ENCODE measurements at regions not wholly inside any gene's neighbourhood (a gene's known extent, or its start where the extent isn't known, plus 50 kb on each side); places are given as distances from the start of the nearest gene placed in this dataset.
"Not testable (repeated sequence)": the region's sequence is repeated elsewhere in the genome, so short reads cannot be mapped to it uniquely, and the experiment has no call there.

GRCh38 chr14:83638748-83639504 is 1891.0 kb upstream of the FLRT2 start:
- Mint-ChIP-seq H3K27ac (no peak overlapping the region), H3K4me1 (no peaks in the 10 kb centered on the region), H3K27me3 (no peaks in the 10 kb centered on the region), H3K9me3 (peaks cover 7 to 9% of the 10 kb centered on the region in 2 donors), H3K36me3 (no peaks in the 10 kb centered on the region), H3K4me3 (no peak overlapping the region)
- ATAC-seq (replicated peaks) (no peak), DNase-seq (no peak)

GRCh38 chr14:83639505-83639875 is 1890.5 kb upstream of the FLRT2 start:
- H3K4me3 Mint-ChIP-seq; H3K27me3 Mint-ChIP-seq; H3K27ac Mint-ChIP-seq; H3K9me3 Mint-ChIP-seq; H3K4me1 Mint-ChIP-seq; ATAC-seq (replicated peaks); H3K36me3 Mint-ChIP-seq; DNase-seq: not testable (repeated sequence)

GRCh38 chr14:83646228-83646627 is 1883.7 kb upstream of the FLRT2 start:
- Mint-ChIP-seq H3K27ac (no peak overlapping the region), H3K9me3 (peaks cover 6 to 7% of the 10 kb centered on the region in 2 donors), H3K4me3 (no peak overlapping the region), H3K27me3 (no peaks in the 10 kb centered on the region), H3K4me1 (no peaks in the 10 kb centered on the region), H3K36me3 (no peaks in the 10 kb centered on the region)
- ATAC-seq (replicated peaks), result no peak
- no peak for DNase-seq

- peaks cover 0 to 2% of the 10 kb centered on the region in 2 donors for H3K9me3 Mint-ChIP-seq
- no peak overlapping the region for H3K4me3 Mint-ChIP-seq
- H3K27me3 Mint-ChIP-seq, result no peaks in the 10 kb centered on the region
- ATAC-seq (replicated peaks) (no peak), DNase-seq (no peak)
- no peak overlapping the region for H3K27ac Mint-ChIP-seq
- no peaks in the 10 kb centered on the region for H3K36me3 Mint-ChIP-seq
- no peaks in the 10 kb centered on the region for H3K4me1 Mint-ChIP-seq
Measured at GRCh38 chr14:83660597-83660996, 1869.3 kb upstream of the FLRT2 start.

GRCh38 chr14:83664389-83664788 is 1865.6 kb upstream of the FLRT2 start:
- Mint-ChIP-seq H3K36me3 (no peaks in the 10 kb centered on the region), H3K9me3 (peaks cover 5 to 8% of the 10 kb centered on the region in 2 donors), H3K27me3 (no peaks in the 10 kb centered on the region), H3K4me3 (no peak overlapping the region), H3K27ac (no peak overlapping the region), H3K4me1 (no peaks in the 10 kb centered on the region)
- ATAC-seq (replicated peaks) (no peak), DNase-seq (no peak)

GRCh38 chr14:83689265-83689664 is 1840.7 kb upstream of the FLRT2 start:
- H3K36me3 Mint-ChIP-seq, result no peaks in the 10 kb centered on the region
- no peaks in the 10 kb centered on the region for H3K27me3 Mint-ChIP-seq

GRCh38 chr14:83697099-83697498 is 1832.8 kb upstream of the FLRT2 start:
- no peak for ATAC-seq (replicated peaks)
- Mint-ChIP-seq H3K9me3 (peaks cover 0 to 3% of the 10 kb centered on the region in 2 donors), H3K36me3 (no peaks in the 10 kb centered on the region), H3K27ac (no peak overlapping the region), H3K4me1 (no peaks in the 10 kb centered on the region), H3K4me3 (no peak overlapping the region), H3K27me3 (no peaks in the 10 kb centered on the region)
- DNase-seq, result no peak

More at GRCh38 chr14:83689265-83689664, 1840.7 kb upstream of the FLRT2 start:
- no peak for DNase-seq
- Mint-ChIP-seq H3K4me1 (no peaks in the 10 kb centered on the region), H3K9me3 (peaks cover 6 to 11% of the 10 kb centered on the region in 2 donors), H3K27ac (no peak overlapping the region), H3K4me3 (no peak overlapping the region)
- no peak for ATAC-seq (replicated peaks)

- Mint-ChIP-seq H3K4me3 (no peak overlapping the region), H3K9me3 (peaks cover 0 to 5% of the 10 kb centered on the region in 2 donors), H3K27me3 (no peaks in the 10 kb centered on the region), H3K36me3 (no peaks in the 10 kb centered on the region), H3K27ac (no peak overlapping the region), H3K4me1 (no peaks in the 10 kb centered on the region)
- no peak for DNase-seq
- no peak for ATAC-seq (replicated peaks)
Measured at GRCh38 chr14:83702619-83703018, 1827.3 kb upstream of the FLRT2 start.

- H3K9me3 Mint-ChIP-seq, result peaks cover 0 to 2% of the 10 kb centered on the region in 2 donors
- no peak for DNase-seq
Measured at GRCh38 chr14:83706231-83706954, 1823.6 kb upstream of the FLRT2 start.

GRCh38 chr14:83707056-83707455 is 1822.9 kb upstream of the FLRT2 start:
- DNase-seq (no peak), ATAC-seq (replicated peaks) (no peak)
- Mint-ChIP-seq H3K36me3 (no peaks in the 10 kb centered on the region), H3K4me3 (no peak overlapping the region), H3K4me1 (no peaks in the 10 kb centered on the region), H3K9me3 (peaks cover 0 to 2% of the 10 kb centered on the region in 2 donors), H3K27ac (no peak overlapping the region), H3K27me3 (no peaks in the 10 kb centered on the region)

More at GRCh38 chr14:83706231-83706954, 1823.6 kb upstream of the FLRT2 start:
- Mint-ChIP-seq H3K4me3 (no peak overlapping the region), H3K27ac (no peak overlapping the region), H3K27me3 (no peaks in the 10 kb centered on the region), H3K4me1 (no peaks in the 10 kb centered on the region), H3K36me3 (no peaks in the 10 kb centered on the region)
- no peak for ATAC-seq (replicated peaks)

GRCh38 chr14:83709116-83709515 is 1820.8 kb upstream of the FLRT2 start:
- no peaks in the 10 kb centered on the region for H3K36me3 Mint-ChIP-seq
- no peaks in the 10 kb centered on the region for H3K4me1 Mint-ChIP-seq
- peaks cover 0 to 1% of the 10 kb centered on the region in 2 donors for H3K9me3 Mint-ChIP-seq
- no peak overlapping the region for H3K27ac Mint-ChIP-seq
- no peak for ATAC-seq (replicated peaks)
- no peak overlapping the region for H3K4me3 Mint-ChIP-seq
- H3K27me3 Mint-ChIP-seq, result no peaks in the 10 kb centered on the region
- no peak for DNase-seq

- ATAC-seq (replicated peaks) (no peak), DNase-seq (no peak)
- Mint-ChIP-seq H3K36me3 (no peaks in the 10 kb centered on the region), H3K4me1 (no peaks in the 10 kb centered on the region), H3K27me3 (no peaks in the 10 kb centered on the region), H3K9me3 (no peaks in the 10 kb centered on the region), H3K27ac (no peak overlapping the region), H3K4me3 (no peak overlapping the region)
Measured at GRCh38 chr14:83711046-83711445, 1818.9 kb upstream of the FLRT2 start.

- Mint-ChIP-seq H3K4me3 (no peak overlapping the region), H3K36me3 (no peaks in the 10 kb centered on the region), H3K9me3 (no peaks in the 10 kb centered on the region), H3K27ac (no peak overlapping the region), H3K4me1 (no peaks in the 10 kb centered on the region), H3K27me3 (no peaks in the 10 kb centered on the region)
- ATAC-seq (replicated peaks), result no peak
- no peak for DNase-seq
Measured at GRCh38 chr14:83712418-83713129, 1817.4 kb upstream of the FLRT2 start.

GRCh38 chr14:83713732-83714131 is 1816.2 kb upstream of the FLRT2 start:
- DNase-seq (no peak), ATAC-seq (replicated peaks) (no peak)
- Mint-ChIP-seq H3K27ac (no peak overlapping the region), H3K4me1 (no peaks in the 10 kb centered on the region), H3K27me3 (no peaks in the 10 kb centered on the region), H3K4me3 (no peak overlapping the region), H3K36me3 (no peaks in the 10 kb centered on the region), H3K9me3 (no peaks in the 10 kb centered on the region)

Data from stimulated activated naive B cell treated with anti-CD40 and anti-IgM and Interleukin-4, amounts not matched to agents 10 μg/mL and 1 μg/mL and 100 μg/mL, for 72 hours (primary cell).